SK-N-SH (cell line): ENCODE measurements at regions not wholly inside any gene's neighbourhood (a gene's known extent, or its start where the extent isn't known, plus 50 kb on each side); places are given as distances from the start of the nearest gene placed in this dataset.

Experiments
- CTCF ChIA-PET: fragments of 300-600, 350-600 bp; formaldehyde crosslinking; extraction: SDS; loops from one replicate; lab custom pipeline; 2021; lab: Yijun Ruan, JAX
- POLR2A ChIA-PET: fragments of 350-600 bp; sonication (Branson Sonifier 250); formaldehyde crosslinking; extraction: SDS; loops from one replicate; lab custom pipeline; 2020; ENCODE audit warnings: antibody characterized with exemption, inconsistent platforms; lab: Yijun Ruan, JAX
- DNase-seq: peaks from one replicate; pipeline ENCODE4 v3.0.0; 2012
- H2AFZ ChIP-seq: fragments of 200-600 bp; sonication (generic); 2 replicates; pipeline ENCODE4 v1.8.1; 2016; ENCODE audit warnings: antibody characterized with exemption, mild to moderate bottlenecking, low read depth
- H3F3A ChIP-seq: fragments of 200-600 bp; sonication (generic); replicated peaks from 2 replicates; pipeline ENCODE3; 2016; ENCODE audit warnings: antibody characterized with exemption, mild to moderate bottlenecking; ENCODE audit not compliant: insufficient read depth
- H3K27ac ChIP-seq, 2 experiments: fragments of 200-500 bp in 1 of 2; fragments of 200-600 bp in 1 of 2; sonication (Bioruptor generic) in 1 of 2; sonication (generic), shearing (Covaris generic) in 1 of 2; 2 replicates each; pipeline versions ENCODE4 v1.5.1 to v1.6.1; 2014 to 2016; ENCODE audit warnings: low read depth in 2 of 2, inconsistent platforms in 1 of 2, low read length in 1 of 2, mild to moderate bottlenecking in 1 of 2, mixed read lengths in 1 of 2
- H3K27me3 ChIP-seq: fragments of 200-600 bp; sonication (generic), shearing (Covaris generic); 2 replicates; pipeline ENCODE4 v1.6.1; 2016; ENCODE audit warnings: mixed run types; ENCODE audit not compliant: insufficient read depth
- H3K36me3 ChIP-seq, 2 experiments: fragments of 200-500 bp in 1 of 2; fragments of 200-600 bp in 1 of 2; sonication (Bioruptor generic) in 1 of 2; sonication (generic) in 1 of 2; replicated peaks in 1 of 2; 2 replicates each; pipeline versions ENCODE3 to v1.5.1; 2014 to 2016; ENCODE audit warnings: low read length in 1 of 2, mild to moderate bottlenecking in 1 of 2; ENCODE audit not compliant: insufficient read depth in 2 of 2, control insufficient read depth in 1 of 2
- H3K4me1 ChIP-seq, 2 experiments: fragments of 200-500 bp in 1 of 2; fragments of 200-600 bp in 1 of 2; sonication (Bioruptor generic) in 1 of 2; sonication (generic), shearing (Covaris generic) in 1 of 2; 2 replicates each; pipeline versions ENCODE4 v1.5.1 to v1.6.1; 2014 to 2016; ENCODE audit warnings: low read depth in 1 of 2, low read length in 1 of 2, mixed run types in 1 of 2; ENCODE audit not compliant: insufficient read depth in 2 of 2, control insufficient read depth in 1 of 2
- H3K4me2 ChIP-seq: fragments of 200-600 bp; sonication (generic), shearing (Covaris generic); 2 replicates; pipeline ENCODE4 v1.6.1; 2017; ENCODE audit warnings: mixed run types
- H3K4me3 ChIP-seq, 2 experiments: fragments of 200-500 bp in 1 of 2; fragments of 200-600 bp in 1 of 2; sonication (Bioruptor generic) in 1 of 2; sonication (generic), shearing (Covaris generic) in 1 of 2; 2 replicates each; pipeline versions ENCODE4 v1.5.1 to v1.8.1; 2014 to 2016; ENCODE audit warnings: low read depth in 2 of 2, inconsistent platforms in 1 of 2, low read length in 1 of 2, mild to moderate bottlenecking in 1 of 2, mixed read lengths in 1 of 2, moderate library complexity in 1 of 2
- H3K79me2 ChIP-seq: fragments of 200-600 bp; sonication (generic); 2 replicates; pipeline ENCODE4 v1.8.1; 2017; ENCODE audit warnings: mild to moderate bottlenecking; ENCODE audit not compliant: insufficient read depth
- H3K9ac ChIP-seq: fragments of 200-600 bp; sonication (generic); 2 replicates; pipeline ENCODE4 v1.6.1; 2017; ENCODE audit warnings: mixed run types
- H3K9me2 ChIP-seq: fragments of 200-600 bp; sonication (generic); 2 replicates; pipeline ENCODE4 v1.6.1; 2017; ENCODE audit warnings: mixed run types
- H3K9me3 ChIP-seq: fragments of 200-600 bp; sonication (generic); 2 replicates; pipeline ENCODE4 v1.6.1; 2017; ENCODE audit warnings: mixed run types, mild to moderate bottlenecking, moderate library complexity
- H4K20me1 ChIP-seq: fragments of 200-600 bp; sonication (generic); 2 replicates; pipeline ENCODE4 v1.6.1; 2017; ENCODE audit warnings: mild to moderate bottlenecking, mixed run types; ENCODE audit not compliant: insufficient read depth
- CHD2 ChIP-seq: fragments of 150-350 bp; IDR thresholded peaks from 2 replicates; pipeline ENCODE4 v1.6.1; 2018; ENCODE audit warnings: low read length; ENCODE audit not compliant: partially characterized antibody
- ELF1 ChIP-seq: IDR thresholded peaks from 2 replicates; pipeline ENCODE4 v1.4.0; 2012
- FOXM1 ChIP-seq: IDR thresholded peaks from 2 replicates; pipeline ENCODE4 v1.4.0; 2012; ENCODE audit warnings: low read depth, mild to moderate bottlenecking
- GATA2 ChIP-seq: sonication (generic); formaldehyde crosslinking; IDR thresholded peaks from 2 replicates; pipeline ENCODE4 v1.5.0; 2020; ENCODE audit warnings: mild to moderate bottlenecking, missing genetic modification reagents
- IRF3 ChIP-seq: fragments of 150-350 bp; IDR thresholded peaks from 2 replicates; pipeline ENCODE4 v1.6.1; 2016; ENCODE audit warnings: mild to moderate bottlenecking, low read depth, low read length
- JUND ChIP-seq: IDR thresholded peaks from 2 replicates; pipeline ENCODE4 v1.4.0; 2012
- MEF2A ChIP-seq: IDR thresholded peaks from 2 replicates; pipeline ENCODE4 v1.4.0; 2012; ENCODE audit warnings: low read depth, borderline replicate concordance
- NRF1 ChIP-seq: IDR thresholded peaks from 2 replicates; pipeline ENCODE4 v1.6.1; 2012; ENCODE audit warnings: low read depth, mild to moderate bottlenecking, low read length
- PBX3 ChIP-seq: IDR thresholded peaks from 2 replicates; pipeline ENCODE4; 2012
- POLR2AphosphoS5 ChIP-seq: IDR thresholded peaks from 2 replicates; pipeline ENCODE4 v1.6.1; 2012; ENCODE audit warnings: low read depth, low read length
- RAD21 ChIP-seq: IDR thresholded peaks from 2 replicates; pipeline ENCODE4 v1.6.1; 2012; ENCODE audit warnings: mild to moderate bottlenecking, low read length
- REST ChIP-seq: IDR thresholded peaks from 2 replicates; pipeline ENCODE4 v1.6.1; 2012; ENCODE audit warnings: mild to moderate bottlenecking, low read depth, low read length, moderate library complexity
- RXRA ChIP-seq: IDR thresholded peaks from 2 replicates; pipeline ENCODE4 v1.4.0; 2012; ENCODE audit warnings: low read depth, mild to moderate bottlenecking, borderline replicate concordance
- SIN3A ChIP-seq: IDR thresholded peaks from 2 replicates; pipeline ENCODE4 v1.6.1; 2012; ENCODE audit warnings: low read depth, mild to moderate bottlenecking, low read length, moderate library complexity, borderline replicate concordance
- TCF12 ChIP-seq: IDR thresholded peaks from 2 replicates; pipeline ENCODE4 v1.4.0; 2012
- TEAD4 ChIP-seq: IDR thresholded peaks from 2 replicates; pipeline ENCODE4 v1.4.0; 2012; ENCODE audit warnings: mild to moderate bottlenecking, borderline replicate concordance; ENCODE audit not compliant: insufficient read depth
- USF1 ChIP-seq: IDR thresholded peaks from 2 replicates; pipeline ENCODE4 v1.4.0; 2012; ENCODE audit warnings: low read depth, borderline replicate concordance
- YY1 ChIP-seq: IDR thresholded peaks from 2 replicates; pipeline ENCODE4 v1.4.0; 2012; ENCODE audit warnings: low read depth, mild to moderate bottlenecking
- WGBS: methylation state at CpG from one replicate; pipeline ENCODE4 v1.1.6; 2017; ENCODE audit warnings: low lambda C conversion rate; 5-methylcytosine and 5-hydroxymethylcytosine counted together
- TF ChIP-seq, protein P1 (sequence below): fragments of 150-350 bp; IDR thresholded peaks from 2 replicates; pipeline ENCODE4 v1.6.1; 2017; ENCODE audit warnings: antibody characterized with exemption, low read length, low read depth, borderline replicate concordance

DNA sequence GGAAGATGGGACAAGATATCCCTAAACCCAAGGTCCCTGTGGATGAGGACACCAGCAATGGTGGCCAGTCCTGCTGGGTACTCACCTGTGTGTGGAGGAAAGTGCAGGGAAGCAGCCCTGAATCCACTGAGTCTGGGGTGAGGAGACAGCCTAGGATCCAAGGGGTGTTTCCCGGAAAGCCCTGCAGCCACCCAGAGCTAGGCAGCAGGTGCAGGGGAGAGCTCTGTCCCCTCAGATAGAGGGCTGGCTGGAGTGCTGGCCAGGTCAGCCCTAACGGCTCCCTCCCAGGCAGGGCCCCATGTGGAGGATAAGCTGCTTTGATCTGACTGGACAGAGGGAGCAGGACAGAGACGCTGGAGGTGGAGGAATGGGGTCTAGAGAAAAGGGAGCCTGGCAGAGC, 344.7 kb upstream of the IRX4 start:
- Histone ChIP-seq H2AFZ (no peak overlapping the region), H3K4me1 (no peaks in the 10 kb centered on the region), H3K4me3 (no peak overlapping the region), H3K79me2 (no peaks in the 10 kb centered on the region), H3K27me3 (peaks cover 8% of the 10 kb centered on the region; the same call in 1 of the 2 replicates), H3K9ac (no peak overlapping the region), H3K36me3 (no peaks in the 10 kb centered on the region), H3K4me2 (no peak overlapping the region), H3K27ac (no peak overlapping the region), H3K9me3 (no peaks in the 10 kb centered on the region), H4K20me1 (no peaks in the 10 kb centered on the region), H3K9me2 (no peaks in the 10 kb centered on the region), H3F3A (no peaks in the 10 kb centered on the region)
- CTCF ChIA-PET, result no interaction called here
- WGBS, result 0% methylated on average over 3 of the region's 3 CpGs
- POLR2A ChIA-PET, result no interaction called here
- no peak for DNase-seq
- no peak for TF ChIP-seq PBX3
- no peak for TF ChIP-seq REST
- TF ChIP-seq IRF3, result no peak
- no peak for TF ChIP-seq TEAD4

GRCh38 chr5:2224689-2225088, 342.0 kb upstream of the IRX4 start:
- TF ChIP-seq, protein P1, sequence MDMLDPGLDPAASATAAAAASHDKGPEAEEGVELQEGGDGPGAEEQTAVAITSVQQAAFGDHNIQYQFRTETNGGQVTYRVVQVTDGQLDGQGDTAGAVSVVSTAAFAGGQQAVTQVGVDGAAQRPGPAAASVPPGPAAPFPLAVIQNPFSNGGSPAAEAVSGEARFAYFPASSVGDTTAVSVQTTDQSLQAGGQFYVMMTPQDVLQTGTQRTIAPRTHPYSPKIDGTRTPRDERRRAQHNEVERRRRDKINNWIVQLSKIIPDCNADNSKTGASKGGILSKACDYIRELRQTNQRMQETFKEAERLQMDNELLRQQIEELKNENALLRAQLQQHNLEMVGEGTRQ, result no peak
- TF ChIP-seq MEF2A (no peak), SIN3A (no peak), POLR2AphosphoS5 (no peak), USF1 (no peak), FOXM1 (no peak), NRF1 (no peak), RAD21 (no peak), GATA2 (CRISPR knock-in tag) (no peak), JUND (no peak), ELF1 (no peak), CHD2 (no peak), YY1 (no peak), RXRA (no peak), TCF12 (no peak)
- TF ChIP-seq, all 33 proteins: peak for 0
- no peaks in the 10 kb centered on the region for H3K9me2 ChIP-seq
- H3K27ac ChIP-seq, result no peak overlapping the region
- H3K79me2 ChIP-seq, result no peaks in the 10 kb centered on the region
- no peaks in the 10 kb centered on the region for H3K9me3 ChIP-seq
- 16% methylated on average over 13 of the region's 13 CpGs for WGBS
- H4K20me1 ChIP-seq, result no peaks in the 10 kb centered on the region
- DNase-seq, result no peak
- H3K4me2 ChIP-seq, result no peak overlapping the region
- no peak overlapping the region for H2AFZ ChIP-seq
- no peak overlapping the region for H3K9ac ChIP-seq
- H3K4me1 ChIP-seq, result no peaks in the 10 kb centered on the region
- H3K4me3 ChIP-seq, result no peak overlapping the region
- peaks cover 20% of the 10 kb centered on the region; the same call in 1 of the 2 replicates for H3K27me3 ChIP-seq
- ChIA-PET POLR2A (no interaction called here), CTCF (interaction anchor here (1.3 kb wide), 1 partner anchor 11 kb away, joined by 3 read pairs; no protein-coding TSS in a partner anchor)
- no peaks in the 10 kb centered on the region for H3K36me3 ChIP-seq
- H3F3A ChIP-seq, result no peaks in the 10 kb centered on the region
